Breast epithelium (tissue), 3 donors: ENCODE measurements at regions not wholly inside any gene's neighbourhood (a gene's known extent, or its start where the extent isn't known, plus 50 kb on each side); places are given as distances from the start of the nearest gene placed in this dataset.

ENCODE experiments used
- POLR2AphosphoS5 ChIP-seq, 3 donors: sonication (generic); formaldehyde crosslinking; IDR thresholded peaks; one replicate each; pipeline ENCODE4 v1.6.1; 2017; ENCODE audit warnings: antibody characterized with exemption in 3 of 3
- TF ChIP-seq, protein P1 (sequence below), 3 donors: fragments of 450-650 bp; IDR thresholded peaks; one replicate each; pipeline ENCODE4 v1.5.1; 2016 to 2017; ENCODE audit warnings: antibody characterized with exemption in 3 of 3, mild to moderate bottlenecking in 3 of 3, moderate library complexity in 3 of 3

DNA sequence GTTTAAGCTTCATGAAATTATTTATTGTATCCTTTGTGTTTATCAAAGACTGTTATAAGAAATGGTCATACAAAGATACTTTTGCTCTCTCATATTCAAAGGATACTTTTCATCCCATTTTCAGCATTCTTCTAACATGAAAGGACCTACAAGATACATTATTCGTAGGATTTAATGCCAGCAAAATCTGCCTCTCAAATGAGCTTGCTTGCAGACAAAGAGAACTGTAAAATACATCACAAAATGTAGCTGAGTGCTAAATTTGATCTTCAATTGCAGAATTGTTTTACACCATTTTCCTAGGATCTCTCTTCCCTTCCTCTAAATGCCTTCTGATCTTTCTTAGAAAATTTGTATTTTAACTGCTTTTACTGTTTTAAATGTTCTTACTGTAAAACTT lies 333.0 kb upstream of the NAV3 start:
- TF ChIP-seq, protein P1, sequence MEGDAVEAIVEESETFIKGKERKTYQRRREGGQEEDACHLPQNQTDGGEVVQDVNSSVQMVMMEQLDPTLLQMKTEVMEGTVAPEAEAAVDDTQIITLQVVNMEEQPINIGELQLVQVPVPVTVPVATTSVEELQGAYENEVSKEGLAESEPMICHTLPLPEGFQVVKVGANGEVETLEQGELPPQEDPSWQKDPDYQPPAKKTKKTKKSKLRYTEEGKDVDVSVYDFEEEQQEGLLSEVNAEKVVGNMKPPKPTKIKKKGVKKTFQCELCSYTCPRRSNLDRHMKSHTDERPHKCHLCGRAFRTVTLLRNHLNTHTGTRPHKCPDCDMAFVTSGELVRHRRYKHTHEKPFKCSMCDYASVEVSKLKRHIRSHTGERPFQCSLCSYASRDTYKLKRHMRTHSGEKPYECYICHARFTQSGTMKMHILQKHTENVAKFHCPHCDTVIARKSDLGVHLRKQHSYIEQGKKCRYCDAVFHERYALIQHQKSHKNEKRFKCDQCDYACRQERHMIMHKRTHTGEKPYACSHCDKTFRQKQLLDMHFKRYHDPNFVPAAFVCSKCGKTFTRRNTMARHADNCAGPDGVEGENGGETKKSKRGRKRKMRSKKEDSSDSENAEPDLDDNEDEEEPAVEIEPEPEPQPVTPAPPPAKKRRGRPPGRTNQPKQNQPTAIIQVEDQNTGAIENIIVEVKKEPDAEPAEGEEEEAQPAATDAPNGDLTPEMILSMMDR (IDR thresholded peaks at IDR 0.05): no peak
- TF ChIP-seq POLR2AphosphoS5 (IDR thresholded peaks at IDR 0.05): no peak
